HepG2 (cell line): ENCODE measurements at regions not wholly inside any gene's neighbourhood (a gene's known extent, or its start where the extent isn't known, plus 50 kb on each side); places are given as distances from the start of the nearest gene placed in this dataset.

ENCODE experiments used
- ATAC-seq: fragments of 200-7000 bp; cut with Tn5 transposase; 3 replicates; pipeline ENCODE4 v1.9.1; 2020; ENCODE audit warnings: mild to moderate bottlenecking, moderate library complexity
- BruUV-seq: library from RNA; stranded (reverse); fragments of 400-500 nt; replicated peaks from 2 replicates; lab custom pipeline; 2021; lab: Mats Ljungman, UMichigan
- CTCF ChIA-PET: fragments of 300-600 bp; formaldehyde crosslinking; extraction: SDS; loops from one replicate; lab custom pipeline; 2021; ENCODE audit warnings: low total read pairs, inconsistent platforms, low intra/inter-chr PET ratio; lab: Yijun Ruan, JAX
- POLR2A ChIA-PET: fragments of 350-600 bp; sonication (Branson Sonifier 250); formaldehyde crosslinking; loops from one replicate; lab custom pipeline; 2020; ENCODE audit warnings: antibody characterized with exemption, inconsistent platforms; lab: Yijun Ruan, JAX
- DNase-seq: peaks from one replicate; pipeline ENCODE4 v3.0.0-alpha.2; 2015; ENCODE audit warnings: low spot score
- FAIRE-seq: peaks from 3 replicates; lab custom pipeline; 2011; peaks lifted over from hg19 to GRCh38; lab: Jason Lieb, UNC
- H2AFZ ChIP-seq: one replicate; pipeline ENCODE4 v1.6.1; 2011; ENCODE audit warnings: low read length, inconsistent platforms
- H3K27ac ChIP-seq: fragments of 300-600 bp; 3 replicates; pipeline ENCODE4 v1.8.0; 2011; ENCODE audit warnings: mixed run types, mild to moderate bottlenecking, mixed read lengths, low read length, inconsistent platforms; ENCODE audit not compliant: insufficient read depth; ENCODE audit errors: extremely low read length
- H3K27me3 ChIP-seq, 2 experiments: fragments of 200-600 bp in 1 of 2; 2 replicates in 1 of 2; 3 replicates in 1 of 2; pipeline versions ENCODE4 v1.6.0 to v1.8.0; 2011; ENCODE audit warnings: low read length in 2 of 2, mild to moderate bottlenecking in 2 of 2, moderate library complexity in 2 of 2, inconsistent platforms in 1 of 2; ENCODE audit not compliant: insufficient read depth in 2 of 2, control insufficient read depth in 1 of 2
- H3K36me3 ChIP-seq, 2 experiments: fragments of 200-600 bp in 1 of 2; replicated peaks in 1 of 2; 2 replicates in 1 of 2; 3 replicates in 1 of 2; pipeline versions ENCODE4 v1.5.1 to v1.8.0; 2011; ENCODE audit warnings: low read length in 2 of 2, inconsistent platforms in 1 of 2; ENCODE audit not compliant: insufficient read depth in 2 of 2, control insufficient read depth in 1 of 2
- H3K4me1 ChIP-seq: 2 replicates; pipeline ENCODE4 v1.5.1; 2012; ENCODE audit warnings: low read length, inconsistent platforms; ENCODE audit not compliant: insufficient read depth
- H3K4me2 ChIP-seq: 2 replicates; pipeline ENCODE4 v1.6.0; 2011; ENCODE audit warnings: low read depth, low read length, inconsistent platforms
- H3K4me3 ChIP-seq, 3 experiments: fragments of 200-600 bp in 1 of 3; sonication (generic), shearing (Covaris generic) in 1 of 3; replicated peaks in 1 of 3; 2 replicates each; pipeline ENCODE4 v1.5.1; 2011 to 2016; ENCODE audit warnings: low read length in 3 of 3, inconsistent platforms in 2 of 3, low read depth in 2 of 3, mild to moderate bottlenecking in 2 of 3, control low read depth in 1 of 3, mixed read lengths in 1 of 3; ENCODE audit not compliant: insufficient read depth in 1 of 3
- H3K79me2 ChIP-seq: one replicate; pipeline ENCODE4 v1.6.1; 2011; ENCODE audit warnings: low read length, inconsistent platforms; ENCODE audit not compliant: insufficient read depth
- H3K9ac ChIP-seq: 2 replicates; pipeline ENCODE4 v1.6.0; 2011; ENCODE audit warnings: mild to moderate bottlenecking, low read depth, low read length, inconsistent platforms; ENCODE audit not compliant: insufficient read depth
- H3K9me3 ChIP-seq: 2 replicates; pipeline ENCODE4 v1.5.1; 2012; ENCODE audit warnings: mild to moderate bottlenecking, low read length
- H4K20me1 ChIP-seq: 2 replicates; pipeline ENCODE4 v1.6.0; 2011; ENCODE audit warnings: inconsistent platforms, mild to moderate bottlenecking, low read length, moderate library complexity; ENCODE audit not compliant: insufficient read depth
- CBX1 ChIP-seq: IDR thresholded peaks from one replicate; pipeline ENCODE4 v1.6.1; 2016; ENCODE audit warnings: antibody characterized with exemption, low read depth
- ESRRA ChIP-seq: sonication (generic); formaldehyde crosslinking; IDR thresholded peaks from 2 replicates; pipeline ENCODE4 v1.5.1; 2020; ENCODE audit warnings: mild to moderate bottlenecking, low read depth, missing genetic modification reagents
- MNT ChIP-seq: fragments of 450-650 bp; IDR thresholded peaks from 2 replicates; pipeline ENCODE4 v1.6.1; 2016
- TBX3 ChIP-seq: fragments of 450-650 bp; IDR thresholded peaks from 2 replicates; pipeline ENCODE4 v1.6.1; 2017; ENCODE audit warnings: antibody characterized with exemption, mild to moderate bottlenecking, inconsistent platforms, borderline replicate concordance
- ZNF768 ChIP-seq: sonication (generic); formaldehyde crosslinking; IDR thresholded peaks from 2 replicates; pipeline ENCODE4 v1.4.0; 2020; ENCODE audit warnings: missing genetic modification reagents
- WGBS: methylation state at CpG from one replicate; pipeline ENCODE4 v1.1.6; 2017; ENCODE audit warnings: low lambda C conversion rate; 5-methylcytosine and 5-hydroxymethylcytosine counted together
- in situ Hi-C: cut with HindIII; loops from 2 replicates; pipeline ENCODE4 v1.10.0; 2017; ENCODE audit warnings: low pct_unique_long_range_greater_than_20kb; ENCODE audit not compliant: extremely low pct_ligation_motif_present
- intact Hi-C: fragments of 100-400 bp; cut with micrococcal nuclease; formaldehyde crosslinking; loops from one replicate; pipeline ENCODE4 v1.10.0; 2022; ENCODE audit not compliant: unreplicated experiment

GRCh38 chr1:58839147-58839795, 55.4 kb upstream of the JUN start:
- in situ Hi-C loops = no loop called here
- H2AFZ ChIP-seq = no peak overlapping the region
- H3K4me2 ChIP-seq = no peak overlapping the region
- intact Hi-C loops = no loop called here
- no peak for DNase-seq
- POLR2A ChIA-PET = no interaction called here
- H3K27me3 ChIP-seq = no peaks in the 10 kb centered on the region; a peak in 2 of 5 replicates
- no peak overlapping the region for H3K4me3 ChIP-seq
- H3K4me1 ChIP-seq = peaks cover 13% of the 10 kb centered on the region; the same call in 1 of the 2 replicates
- no peaks in the 10 kb centered on the region for H3K36me3 ChIP-seq
- WGBS = 29% methylated on average over 5 of the region's 5 CpGs
- CTCF ChIA-PET = no interaction called here
- TF ChIP-seq MNT (peak; percentile 97), TBX3 (no peak), CBX1 (no peak)
- TF ChIP-seq, all 625 proteins: peak for 1
- Histone ChIP-seq H3K79me2 (no peaks in the 10 kb centered on the region), H3K9ac (no peak overlapping the region), H4K20me1 (no peaks in the 10 kb centered on the region), H3K9me3 (no peaks in the 10 kb centered on the region), H3K27ac (no peak overlapping the region)
- FAIRE-seq (no peak), ATAC-seq (no peak)
- no TSS peak for BruUV-seq

- WGBS = 94% methylated on average over 3 of the region's 5 CpGs
- Histone ChIP-seq H3K4me3 (no peak overlapping the region), H2AFZ (no peak overlapping the region), H3K4me1 (peaks cover 13% of the 10 kb centered on the region; the same call in 1 of the 2 replicates), H3K27ac (no peak overlapping the region), H3K9ac (no peak overlapping the region), H3K9me3 (no peaks in the 10 kb centered on the region), H4K20me1 (no peaks in the 10 kb centered on the region), H3K27me3 (no peaks in the 10 kb centered on the region; a peak in 2 of 5 replicates), H3K36me3 (no peaks in the 10 kb centered on the region), H3K79me2 (no peaks in the 10 kb centered on the region), H3K4me2 (no peak overlapping the region)
- ChIA-PET CTCF (no interaction called here), POLR2A (no interaction called here)
- no TSS peak for BruUV-seq
- ATAC-seq = no peak
- TF ChIP-seq ESRRA (CRISPR knock-in tag) (no peak), ZNF768 (CRISPR knock-in tag) (peak; percentile 10; the same call in 1 of the 2 replicates)
- DNase-seq = no peak
- in situ Hi-C loops (no loop called here), intact Hi-C loops (no loop called here)
- FAIRE-seq = no peak
These were observed 56.3 kb upstream of the JUN start for GRCh38 chr1:58839846-58840835.
